Fibroblast of skin of back (primary cell): ENCODE measurements at regions not wholly inside any gene's neighbourhood (a gene's known extent, or its start where the extent isn't known, plus 50 kb on each side); places are given as distances from the start of the nearest gene placed in this dataset.
"Not testable (repeated sequence)": the region's sequence is repeated elsewhere in the genome, so short reads cannot be mapped to it uniquely, and the experiment has no call there.

Experiments
- DNase-seq: peaks from one replicate; pipeline ENCODE4 v3.0.0-alpha.2; 2013

GRCh38 chr3:151593928-151594327 is 133.1 kb upstream of the IGSF10 start:
- peak; percentile 27 for DNase-seq

GRCh38 chr3:151592287-151592686 is 131.4 kb upstream of the IGSF10 start:
- DNase-seq = no peak

- no peak for DNase-seq
These were observed 130.6 kb upstream of the IGSF10 start for GRCh38 chr3:151591441-151591840.

- DNase-seq = no peak
These were observed 128.4 kb upstream of the IGSF10 start for GRCh38 chr3:151589311-151589710.

- not testable (repeated sequence) for DNase-seq
These were observed 126.8 kb upstream of the IGSF10 start for GRCh38 chr3:151587659-151588058.

GRCh38 chr3:151584566-151584965 is 123.7 kb upstream of the IGSF10 start:
- DNase-seq = no peak

- peak; percentile 32 for DNase-seq
These were observed 120.2 kb upstream of the IGSF10 start for GRCh38 chr3:151581035-151581434.

GRCh38 chr3:151580591-151580990 is 119.7 kb upstream of the IGSF10 start:
- DNase-seq = peak; percentile 90

- no peak for DNase-seq
These were observed 118.9 kb upstream of the IGSF10 start for GRCh38 chr3:151579571-151580270.

GRCh38 chr3:151578495-151578894 is 117.6 kb upstream of the IGSF10 start:
- DNase-seq = no peak

- DNase-seq = no peak
These were observed 115.8 kb upstream of the IGSF10 start for GRCh38 chr3:151576511-151577137.

- peak; percentile 28 for DNase-seq
These were observed 107.3 kb upstream of the IGSF10 start for GRCh38 chr3:151568184-151568583.

- DNase-seq = no peak
These were observed 106.6 kb upstream of the IGSF10 start for GRCh38 chr3:151567477-151567876.

GRCh38 chr3:151564261-151564660 is 103.4 kb upstream of the IGSF10 start:
- DNase-seq = no peak

- DNase-seq = no peak
These were observed 102.4 kb upstream of the IGSF10 start for GRCh38 chr3:151563305-151563704.

GRCh38 chr3:151562891-151563290 is 102.0 kb upstream of the IGSF10 start:
- DNase-seq = no peak

- no peak for DNase-seq
These were observed 101.0 kb upstream of the IGSF10 start for GRCh38 chr3:151561878-151562277.

GRCh38 chr3:151560738-151561137 is 99.9 kb upstream of the IGSF10 start:
- DNase-seq = no peak

GRCh38 chr3:151559736-151560135 is 98.9 kb upstream of the IGSF10 start:
- no peak for DNase-seq

- DNase-seq = no peak
These were observed 97.8 kb upstream of the IGSF10 start for GRCh38 chr3:151558661-151559060.

GRCh38 chr3:151557068-151557840 is 96.4 kb upstream of the IGSF10 start:
- no peak for DNase-seq

- DNase-seq = no peak
These were observed 95.7 kb upstream of the IGSF10 start for GRCh38 chr3:151556596-151556995.

- no peak for DNase-seq
These were observed 94.7 kb upstream of the IGSF10 start for GRCh38 chr3:151555523-151555922.

GRCh38 chr3:151553888-151554287 is 93.0 kb upstream of the IGSF10 start:
- peak; percentile 9 for DNase-seq
